ENCODE measurements at regions not wholly inside any gene's neighbourhood (a gene's known extent, or its start where the extent isn't known, plus 50 kb on each side); places are given as distances from the start of the nearest gene placed in this dataset.

GRCh38 chr7:125857606-125858005 lies 928.0 kb upstream of the POT1 start:
- no peak for DNase-seq
- H3K9me3 ChIP-seq: peaks cover 0 to 8% (median 0%) of the 10 kb centered on the region in 8 donors
- H3K27ac ChIP-seq: no peak overlapping the region
- 70 to 83% (median 72%) methylated on average over 5 of the region's 5 CpGs for WGBS, 5 donors
- H3K4me3 ChIP-seq: no peak overlapping the region
- intact Hi-C loops (cut with DNase I; ENCODE audit: low total_unique reads): no loop called here
- no peaks in the 10 kb centered on the region for H3K4me1 ChIP-seq
- no peaks in the 10 kb centered on the region for H3K27me3 ChIP-seq (replicated peaks in 1 of 7)
- TF ChIP-seq CTCF (IDR thresholded peaks at IDR 0.05 in 8 of 11, conservative IDR thresholded peaks at IDR 0.05 in 3 of 11) (no peak), POLR2A (IDR thresholded peaks at IDR 0.05) (no peak), POLR2AphosphoS5 (IDR thresholded peaks at IDR 0.05) (no peak)
- no peaks in the 10 kb centered on the region for H3K36me3 ChIP-seq

GRCh38 chr7:125848157-125848556 lies 918.5 kb upstream of the POT1 start:
- H3K27ac ChIP-seq: no peak overlapping the region
- H3K4me1 ChIP-seq: no peaks in the 10 kb centered on the region
- intact Hi-C loops (cut with DNase I; ENCODE audit: low total_unique reads): no loop called here
- 32 to 77% (median 69%) methylated on average over 2 of the region's 2 CpGs for WGBS, 5 donors
- H3K36me3 ChIP-seq: no peaks in the 10 kb centered on the region
- H3K9me3 ChIP-seq: peaks cover 0 to 50% (median 24%) of the 10 kb centered on the region in 8 donors
- H3K27me3 ChIP-seq (replicated peaks in 1 of 7): no peaks in the 10 kb centered on the region
- no peak overlapping the region for H3K4me3 ChIP-seq
- no peak for DNase-seq
- TF ChIP-seq POLR2A (IDR thresholded peaks at IDR 0.05) (no peak), CTCF (IDR thresholded peaks at IDR 0.05 in 8 of 11, conservative IDR thresholded peaks at IDR 0.05 in 3 of 11) (no peak), POLR2AphosphoS5 (IDR thresholded peaks at IDR 0.05) (no peak)

GRCh38 chr7:125847692-125848091 lies 918.1 kb upstream of the POT1 start:
- H3K4me3 ChIP-seq: no peak overlapping the region
- intact Hi-C loops (cut with DNase I; ENCODE audit: low total_unique reads): no loop called here
- no peak for DNase-seq
- H3K36me3 ChIP-seq: no peaks in the 10 kb centered on the region
- peaks cover 0 to 50% (median 24%) of the 10 kb centered on the region in 8 donors for H3K9me3 ChIP-seq
- no peak overlapping the region for H3K27ac ChIP-seq
- H3K4me1 ChIP-seq: no peaks in the 10 kb centered on the region
- TF ChIP-seq POLR2AphosphoS5 (IDR thresholded peaks at IDR 0.05) (no peak), CTCF (IDR thresholded peaks at IDR 0.05 in 8 of 11, conservative IDR thresholded peaks at IDR 0.05 in 3 of 11) (no peak), POLR2A (IDR thresholded peaks at IDR 0.05) (no peak)
- H3K27me3 ChIP-seq (replicated peaks in 1 of 7): no peaks in the 10 kb centered on the region
- WGBS, 5 donors: 49 to 94% (median 68%) methylated on average over 3 of the region's 3 CpGs

GRCh38 chr7:125847055-125847454 lies 917.4 kb upstream of the POT1 start:
- no peaks in the 10 kb centered on the region for H3K4me1 ChIP-seq
- 70 to 82% (median 79%) methylated on average over 3 of the region's 3 CpGs for WGBS, 5 donors
- TF ChIP-seq POLR2A (IDR thresholded peaks at IDR 0.05): no peak
- TF ChIP-seq CTCF (IDR thresholded peaks at IDR 0.05 in 8 of 11, conservative IDR thresholded peaks at IDR 0.05 in 3 of 11): no peak
- no peak for TF ChIP-seq POLR2AphosphoS5 (IDR thresholded peaks at IDR 0.05)

More at GRCh38 chr7:125847055-125847454, 917.4 kb upstream of the POT1 start:
- H3K36me3 ChIP-seq: no peaks in the 10 kb centered on the region
- H3K27me3 ChIP-seq (replicated peaks in 1 of 7): no peaks in the 10 kb centered on the region
- peaks cover 0 to 50% (median 22%) of the 10 kb centered on the region in 8 donors for H3K9me3 ChIP-seq
- H3K4me3 ChIP-seq: no peak overlapping the region
- H3K27ac ChIP-seq: no peak overlapping the region
- intact Hi-C loops (cut with DNase I; ENCODE audit: low total_unique reads): no loop called here
- DNase-seq: no peak

Measured in spleen (tissue), 11 donors.